A204.1 (cell line): ENCODE measurements at regions not wholly inside any gene's neighbourhood (a gene's known extent, or its start where the extent isn't known, plus 50 kb on each side); places are given as distances from the start of the nearest gene placed in this dataset.
A peak's percentile ranks its signal among the peaks of the same experiment; 100 is the strongest.
"Not testable (repeated sequence)": the region's sequence is repeated elsewhere in the genome, so short reads cannot be mapped to it uniquely, and the experiment has no call there.

Experiments
- FAIRE-seq: peaks from 2 replicates; lab custom pipeline; 2012; peaks lifted over from hg19 to GRCh38; lab: Jason Lieb, UNC

DNA sequence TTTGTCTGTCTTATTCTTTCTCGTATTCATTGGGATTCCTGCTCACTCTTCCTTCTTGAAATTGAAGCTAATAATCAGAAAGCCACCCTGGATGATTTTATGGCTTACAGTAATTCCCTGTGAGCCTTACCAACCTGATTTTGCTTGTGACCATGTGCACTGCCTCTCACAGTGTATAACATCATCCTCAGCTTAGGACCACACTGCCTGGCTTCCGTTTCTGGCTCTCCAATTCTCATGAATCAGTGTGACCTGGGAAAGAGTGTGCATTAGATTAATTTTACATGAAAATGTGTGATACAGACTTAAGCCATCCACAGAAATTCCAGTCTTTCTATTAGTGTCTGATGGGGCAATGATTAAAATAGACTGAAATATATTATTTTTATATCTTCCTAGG, 126.8 kb upstream of the DMRT1 start:
- FAIRE-seq, result no peak

DNA sequence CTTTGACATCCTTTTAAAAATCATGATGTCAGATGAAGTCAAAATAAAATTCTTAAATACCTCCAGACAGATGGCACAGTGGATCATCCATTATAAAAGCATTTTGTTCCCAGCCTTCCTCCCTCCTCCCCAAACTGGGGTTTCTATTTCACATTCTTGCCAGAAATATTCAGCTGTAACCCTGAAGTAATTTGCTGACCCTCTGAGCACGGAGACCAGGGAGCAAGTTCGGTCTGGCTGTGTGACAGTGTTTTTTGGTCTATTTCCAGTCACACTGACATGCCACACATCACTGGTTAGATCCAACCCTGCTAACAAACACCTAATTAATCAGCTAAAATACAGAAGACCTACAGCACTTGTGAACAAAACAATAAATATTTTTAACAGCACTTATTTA, 126.2 kb upstream of the DMRT1 start:
- peak; percentile 9 for FAIRE-seq

DNA sequence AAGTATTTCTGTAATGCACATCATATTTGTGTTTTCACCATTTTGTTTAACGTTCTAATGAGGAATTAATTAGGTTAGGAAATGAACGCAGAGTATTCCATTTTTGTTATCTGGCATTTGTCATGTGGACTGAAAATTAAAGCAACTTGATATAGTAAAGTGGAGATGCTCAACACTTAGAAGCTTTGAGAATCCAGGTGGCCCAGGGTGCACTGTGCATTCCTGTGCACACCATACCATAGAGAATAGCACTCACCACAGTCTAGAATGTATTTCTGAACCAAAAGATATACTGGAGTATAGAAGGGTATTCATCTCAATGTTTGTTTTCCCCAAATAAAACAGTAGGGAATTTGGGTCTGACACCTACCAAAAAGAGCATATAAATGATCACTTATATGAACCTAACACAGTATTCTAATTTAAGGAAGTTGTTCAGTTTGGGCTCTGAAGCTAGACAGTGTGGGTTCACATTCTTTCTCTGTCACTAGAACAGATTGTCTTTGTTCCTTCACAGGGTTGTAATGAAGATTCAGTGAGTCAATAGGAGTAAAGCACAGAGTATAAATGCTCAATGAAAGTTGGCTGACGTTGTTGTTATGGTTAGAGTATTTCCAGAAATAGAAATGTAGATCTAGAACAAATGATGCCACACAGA, 125.6 kb upstream of the DMRT1 start:
- FAIRE-seq, result peak; percentile 34

DNA sequence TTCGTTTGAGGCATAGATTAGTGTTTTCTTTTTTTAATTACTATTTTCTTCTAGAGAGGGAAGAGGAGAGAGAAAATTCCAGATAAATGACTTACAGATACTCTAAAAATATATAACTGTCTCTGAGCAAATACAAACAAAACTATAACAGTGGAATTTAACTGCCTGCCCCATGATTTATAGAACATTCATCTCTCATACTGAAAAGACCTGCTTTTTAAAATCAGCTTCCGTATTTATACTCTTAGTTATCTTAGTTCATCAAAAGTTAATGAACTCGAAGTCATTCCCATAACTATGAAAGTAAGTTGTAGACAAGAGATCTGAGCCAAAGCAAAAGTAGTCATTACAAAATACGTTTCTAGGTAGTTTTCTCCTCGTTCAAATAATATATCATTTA, 123.8 kb upstream of the DMRT1 start:
- FAIRE-seq, result no peak

DNA sequence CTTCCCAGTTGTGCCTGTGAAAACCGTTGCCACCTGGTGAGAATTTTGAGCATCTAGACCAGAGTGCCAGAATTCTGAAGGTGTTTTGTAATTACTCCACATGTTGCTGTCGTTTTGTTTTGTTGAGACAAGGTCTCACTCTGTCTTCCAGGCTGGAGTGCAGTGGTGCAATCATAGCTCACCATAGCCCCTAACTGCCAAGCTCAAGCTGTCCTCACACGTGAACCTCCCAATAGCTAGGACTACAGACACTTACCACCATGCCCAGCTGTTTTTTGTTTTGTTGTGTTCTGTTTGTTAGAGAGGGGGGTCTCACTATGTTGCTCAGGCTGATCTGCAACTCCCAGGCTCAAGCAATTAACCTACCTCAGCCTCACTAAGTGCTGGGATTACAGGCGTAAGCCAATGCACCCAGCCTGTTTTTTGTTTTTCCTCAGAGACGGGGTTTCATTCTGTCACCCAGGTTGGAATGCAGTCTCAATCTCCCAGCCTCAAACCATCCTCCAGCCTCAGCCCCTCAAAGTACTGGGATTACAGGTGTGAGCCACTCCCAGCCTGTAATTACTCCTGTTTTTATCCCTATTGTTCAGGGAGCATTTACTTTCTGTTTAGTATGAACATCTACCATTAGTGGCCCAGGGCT, 121.1 kb upstream of the DMRT1 start:
- no peak for FAIRE-seq

DNA sequence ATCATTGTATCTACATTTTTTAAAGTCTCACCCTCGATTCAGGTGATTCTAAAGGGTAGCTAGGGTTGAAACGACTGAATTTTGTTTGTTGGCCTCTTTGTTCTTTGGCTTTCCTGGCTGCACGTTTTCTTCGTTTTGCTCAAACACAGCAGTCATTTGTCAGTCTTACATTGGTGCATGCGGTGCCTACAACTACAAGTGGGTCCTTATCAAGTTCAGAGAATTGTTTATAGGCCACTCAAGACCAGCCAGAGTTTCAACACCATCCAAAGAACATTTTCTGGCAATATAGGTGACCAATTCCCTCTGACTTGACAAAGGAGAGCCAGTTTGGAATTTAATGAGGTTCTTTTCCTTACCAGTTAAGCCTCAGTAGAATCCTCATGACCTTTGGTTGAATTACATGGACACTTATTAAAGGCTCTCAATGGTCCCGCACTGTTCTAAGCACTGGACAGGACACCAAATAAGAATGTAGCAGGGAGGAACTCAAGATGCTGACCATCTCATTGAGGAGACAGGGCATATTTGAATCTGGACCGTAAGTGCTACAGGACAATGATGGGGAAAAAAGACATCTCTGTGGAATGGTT, 119.0 kb upstream of the DMRT1 start:
- FAIRE-seq, result no peak

DNA sequence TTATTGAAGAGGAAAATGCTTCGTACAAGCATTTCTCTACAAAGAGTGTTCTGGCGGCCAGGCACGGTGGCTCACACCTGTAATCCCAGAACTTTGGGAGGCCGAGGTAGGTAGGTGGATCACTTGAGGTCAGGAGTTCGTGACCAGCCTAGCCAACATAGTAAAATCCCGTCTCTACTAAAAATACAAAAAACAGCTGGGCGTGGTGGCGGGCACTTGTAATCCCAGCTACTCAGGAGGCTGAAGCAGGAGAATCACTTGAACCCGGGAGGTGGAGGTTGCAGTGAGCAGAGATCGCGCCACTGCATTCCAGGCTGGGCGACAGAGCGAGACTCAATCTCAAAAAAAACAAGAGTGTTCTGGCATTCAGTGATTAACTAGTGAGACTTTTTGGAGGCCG, 117.0 kb upstream of the DMRT1 start:
- FAIRE-seq, result not testable (repeated sequence)

DNA sequence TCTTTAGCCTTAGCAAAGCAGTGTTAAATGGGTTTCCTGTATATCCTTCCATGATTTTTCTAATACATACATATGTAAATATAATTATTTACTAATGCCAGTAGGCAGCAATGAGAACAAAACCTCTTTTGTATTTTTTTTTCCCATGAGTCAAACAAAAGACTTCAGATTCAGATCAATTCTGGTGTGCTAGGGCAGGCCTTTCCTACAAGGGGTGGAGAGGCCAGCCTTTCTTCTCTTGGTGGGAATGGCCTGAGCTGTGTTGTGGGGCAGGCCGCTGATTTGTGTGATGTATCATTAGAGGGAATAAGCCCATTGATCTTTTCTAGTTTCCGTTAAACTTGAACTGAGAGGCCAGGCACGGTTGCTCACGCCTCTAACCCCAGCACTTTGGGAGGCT, 115.5 kb upstream of the DMRT1 start:
- no peak for FAIRE-seq

DNA sequence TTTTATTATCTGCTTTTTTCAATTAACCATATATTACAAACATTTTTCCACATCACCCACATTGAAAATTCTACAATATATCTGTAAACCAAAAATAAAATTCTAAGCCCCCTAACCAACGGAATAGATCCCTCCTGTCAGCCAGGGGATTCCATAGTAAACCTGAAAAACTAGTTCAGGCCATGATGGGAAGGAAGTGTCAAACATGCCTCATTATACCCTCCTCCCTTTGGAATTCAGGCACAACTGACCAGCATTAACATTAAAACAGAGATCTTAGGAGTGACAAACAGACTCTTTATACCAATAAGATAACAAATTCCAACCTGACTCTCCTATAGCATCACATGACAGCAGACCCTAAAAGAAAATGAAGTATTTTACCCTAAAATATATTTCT, 113.7 kb upstream of the DMRT1 start:
- FAIRE-seq, result no peak

DNA sequence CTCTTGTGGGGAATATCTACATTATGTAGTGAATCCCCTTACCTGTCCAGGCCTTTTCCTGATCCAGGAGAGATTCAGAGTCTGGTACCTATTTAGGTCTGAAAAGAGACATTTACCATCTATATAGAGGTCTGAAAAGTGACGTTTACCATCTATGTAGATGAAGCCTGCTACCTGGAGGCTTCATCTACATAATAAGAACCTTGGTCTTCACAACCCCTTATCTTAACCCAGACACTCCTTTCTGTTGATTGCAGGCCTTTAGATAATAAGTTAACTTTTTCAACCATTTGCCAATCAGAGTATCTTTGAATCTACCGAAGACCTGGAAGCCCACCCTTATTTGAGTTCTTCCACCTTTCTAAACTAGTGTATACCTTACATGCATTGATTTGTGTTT, 113.0 kb upstream of the DMRT1 start:
- FAIRE-seq, result no peak

DNA sequence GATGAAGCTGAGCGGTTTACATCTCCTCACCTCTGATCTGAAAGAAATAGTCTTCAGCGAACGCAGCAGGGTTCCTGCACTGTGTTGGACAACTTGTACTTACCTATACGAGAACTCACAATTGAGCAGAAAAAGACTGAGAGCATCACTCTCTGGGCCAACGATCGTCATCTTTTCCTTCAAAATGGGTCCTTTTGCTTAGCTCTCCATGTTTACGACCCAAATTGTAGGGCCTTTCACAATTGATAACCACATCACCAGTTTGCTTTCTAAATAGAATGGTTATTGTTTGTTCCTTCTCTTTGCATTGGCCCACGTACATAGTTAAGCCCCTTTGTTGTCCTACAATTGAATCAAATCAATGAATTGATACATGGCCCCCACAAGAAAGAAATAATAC, 110.0 kb upstream of the DMRT1 start:
- no peak for FAIRE-seq

DNA sequence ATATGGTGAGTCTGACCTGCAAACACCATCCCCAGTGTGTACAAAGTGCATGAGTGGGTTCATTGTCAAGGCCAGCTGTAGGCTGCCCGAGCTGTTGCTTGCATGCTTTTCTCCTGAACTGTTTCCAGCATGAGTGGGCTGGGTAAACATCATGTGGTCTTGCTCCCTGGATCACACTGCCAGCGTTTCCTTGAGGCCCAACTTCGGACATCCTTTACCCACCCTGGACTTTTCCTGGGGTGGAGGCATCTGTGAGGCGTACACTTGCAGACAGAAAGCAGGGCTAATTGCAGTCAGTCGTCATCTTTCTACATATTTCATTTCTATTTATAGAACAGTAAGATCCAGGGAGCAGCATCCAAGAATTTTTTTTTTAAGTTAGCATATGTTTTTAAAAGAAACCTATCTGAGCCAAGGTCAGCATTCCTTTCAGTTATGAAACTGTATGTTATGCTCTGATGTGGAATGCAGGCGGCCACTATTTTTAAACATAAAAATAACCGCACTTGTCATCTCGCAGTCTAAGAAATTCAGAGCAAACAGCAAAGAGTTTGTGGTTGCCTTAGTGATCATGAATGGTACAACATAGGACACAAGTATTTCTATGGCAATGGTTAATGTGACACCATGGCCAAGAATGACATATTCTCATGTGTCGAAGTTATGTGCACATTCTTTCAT, 106.5 kb upstream of the DMRT1 start:
- FAIRE-seq, result no peak

DNA sequence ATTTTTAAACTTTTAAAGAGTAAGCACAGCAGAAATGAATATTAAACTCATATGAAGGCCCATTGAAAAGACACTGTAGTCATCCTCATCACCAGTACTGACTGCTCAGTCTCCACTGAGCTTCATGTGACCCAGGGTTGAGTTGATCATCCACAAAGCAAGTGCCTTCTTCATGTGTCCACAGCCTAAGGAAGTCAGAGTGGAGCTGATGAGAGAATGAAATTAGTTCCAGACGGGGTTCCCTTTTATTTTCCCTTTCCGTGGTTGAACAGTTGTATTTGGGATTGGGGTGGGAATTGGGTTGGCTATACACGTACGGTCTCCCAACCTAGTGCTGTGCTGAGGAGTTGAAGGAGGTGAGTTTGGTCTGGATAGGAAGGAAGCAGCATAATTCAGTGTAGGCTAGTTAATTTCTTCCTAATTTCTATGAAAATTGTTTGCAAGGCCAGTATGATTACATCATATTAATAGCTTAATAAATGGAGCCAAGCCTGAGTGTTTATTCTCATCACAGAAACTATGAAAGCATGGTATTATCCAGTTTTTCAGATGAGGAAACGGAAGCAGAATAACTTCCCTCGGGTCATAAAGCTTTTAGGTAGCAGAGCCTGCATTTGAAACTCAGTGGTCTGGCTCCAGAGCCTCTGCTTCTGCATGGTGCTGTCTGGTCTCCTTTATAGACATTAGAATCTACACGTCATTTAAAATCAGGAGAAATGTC, 103.9 kb upstream of the DMRT1 start:
- FAIRE-seq, result no peak

DNA sequence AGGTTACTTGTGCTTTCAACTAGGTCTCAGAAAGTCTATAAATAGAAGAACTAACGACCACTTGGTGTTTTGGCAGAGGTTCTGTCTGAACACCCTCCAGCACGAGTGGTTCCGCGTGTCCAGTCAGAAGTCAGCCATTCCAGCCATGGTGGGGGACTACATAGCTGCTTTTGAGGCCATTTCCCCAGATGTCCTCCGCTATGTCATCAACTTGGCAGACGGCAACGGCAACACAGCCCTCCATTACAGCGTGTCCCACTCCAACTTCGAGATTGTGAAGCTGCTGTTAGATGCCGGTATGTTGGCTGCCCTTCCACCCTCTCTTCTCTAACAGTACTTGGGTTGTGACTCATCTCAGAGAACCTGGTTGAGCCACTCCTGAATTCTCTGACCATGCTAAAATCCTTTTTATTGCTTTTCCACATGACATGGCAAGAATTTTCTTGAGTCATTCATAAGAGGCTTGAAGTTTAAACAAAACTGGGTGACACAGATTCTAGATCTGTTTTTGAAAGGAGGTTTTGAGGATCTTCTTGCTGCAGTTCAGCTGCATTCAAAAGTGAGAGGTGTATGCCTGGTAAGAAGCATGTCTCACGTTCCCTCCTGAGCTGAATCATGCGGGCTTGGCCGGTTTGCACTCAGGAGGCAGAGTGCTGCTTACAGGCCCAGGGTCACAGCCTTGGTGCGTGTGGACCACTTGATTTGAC, 103.1 kb upstream of the DMRT1 start:
- FAIRE-seq, result no peak

DNA sequence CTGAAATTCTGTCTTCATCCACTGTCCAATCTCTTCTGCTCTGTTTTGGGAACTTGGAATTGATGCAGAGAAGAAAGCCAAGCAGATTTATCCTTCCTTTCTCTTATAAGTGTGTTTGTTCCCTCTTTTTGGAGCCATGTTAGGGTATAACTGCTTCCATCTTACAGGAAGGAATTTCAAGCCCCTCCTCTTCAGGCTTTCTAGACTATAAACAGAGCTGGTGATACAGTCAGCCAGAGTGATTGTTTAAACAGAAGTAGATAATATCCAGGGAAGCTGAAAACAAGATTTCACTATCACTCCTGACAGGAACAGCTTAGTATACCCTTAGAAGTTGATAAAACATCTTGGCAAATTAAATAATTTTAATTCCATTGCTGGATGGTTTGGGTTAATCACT, 102.1 kb upstream of the DMRT1 start:
- no peak for FAIRE-seq

DNA sequence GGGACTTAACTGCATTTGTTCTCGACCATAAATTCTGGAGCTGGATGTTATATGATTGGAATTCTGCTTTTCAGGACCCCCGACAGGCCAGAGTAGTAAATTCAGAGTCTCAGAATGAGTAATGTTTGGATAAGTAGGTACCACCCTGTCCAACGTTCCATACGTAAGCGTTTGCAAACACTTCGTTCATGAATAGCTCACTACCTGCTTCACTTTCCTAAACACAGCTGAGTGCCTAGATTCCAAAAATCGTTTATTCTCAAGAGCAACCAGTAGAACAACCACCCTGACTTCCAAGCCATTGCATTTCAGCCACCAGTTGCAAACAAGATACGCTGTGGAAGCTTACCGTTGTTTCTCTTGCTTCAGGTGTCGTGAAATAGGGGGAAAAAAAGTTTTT, 101.3 kb upstream of the DMRT1 start:
- FAIRE-seq, result no peak

DNA sequence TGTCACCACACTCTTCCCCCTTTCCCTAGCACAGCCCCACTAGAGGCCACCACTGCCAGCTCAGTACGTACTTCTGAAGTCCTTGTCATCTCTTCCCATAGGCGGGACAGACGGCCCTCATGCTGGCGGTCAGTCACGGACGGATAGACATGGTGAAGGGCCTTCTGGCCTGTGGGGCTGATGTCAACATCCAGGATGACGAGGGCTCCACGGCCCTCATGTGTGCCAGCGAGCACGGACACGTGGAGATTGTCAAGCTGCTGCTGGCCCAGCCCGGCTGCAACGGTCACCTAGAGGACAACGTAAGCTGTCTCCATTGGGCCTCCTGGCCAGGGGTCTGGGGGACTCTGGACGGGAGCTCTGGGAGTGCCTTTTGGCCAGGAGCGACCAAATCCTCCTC, 99.4 kb upstream of the DMRT1 start:
- FAIRE-seq, result no peak

DNA sequence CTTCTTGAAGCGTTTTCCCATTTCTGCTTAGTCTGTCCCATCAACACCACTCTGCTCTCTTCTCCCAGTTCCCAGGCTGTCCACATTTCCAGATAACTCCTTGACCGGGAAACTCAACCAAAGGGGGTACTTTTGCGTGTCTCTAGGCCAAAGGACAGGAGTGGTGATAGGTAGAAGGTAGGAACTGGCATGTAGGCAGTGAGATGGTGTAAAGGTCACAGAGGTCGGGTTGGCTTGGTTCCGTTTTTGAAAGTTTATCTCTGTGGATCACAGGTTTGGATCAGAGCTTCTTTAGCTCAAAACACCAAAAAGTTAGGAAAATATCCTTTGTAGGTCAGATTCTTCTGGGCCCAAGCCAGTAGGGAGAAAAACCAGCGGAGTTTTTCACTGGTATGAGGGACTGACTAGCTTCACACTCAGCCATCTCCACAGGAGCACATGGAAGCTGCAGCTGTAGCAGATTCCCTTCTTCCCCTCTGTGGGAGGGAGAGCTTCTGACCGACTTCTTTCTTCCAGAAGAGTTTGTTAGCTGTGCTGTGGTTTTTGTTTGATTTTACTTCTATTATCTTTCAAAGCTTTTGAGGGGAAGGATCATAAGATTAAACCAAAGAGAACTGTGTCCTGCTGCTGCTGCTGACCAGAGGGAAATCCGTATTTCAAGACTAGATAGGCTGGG, 98.4 kb upstream of the DMRT1 start:
- no peak for FAIRE-seq

DNA sequence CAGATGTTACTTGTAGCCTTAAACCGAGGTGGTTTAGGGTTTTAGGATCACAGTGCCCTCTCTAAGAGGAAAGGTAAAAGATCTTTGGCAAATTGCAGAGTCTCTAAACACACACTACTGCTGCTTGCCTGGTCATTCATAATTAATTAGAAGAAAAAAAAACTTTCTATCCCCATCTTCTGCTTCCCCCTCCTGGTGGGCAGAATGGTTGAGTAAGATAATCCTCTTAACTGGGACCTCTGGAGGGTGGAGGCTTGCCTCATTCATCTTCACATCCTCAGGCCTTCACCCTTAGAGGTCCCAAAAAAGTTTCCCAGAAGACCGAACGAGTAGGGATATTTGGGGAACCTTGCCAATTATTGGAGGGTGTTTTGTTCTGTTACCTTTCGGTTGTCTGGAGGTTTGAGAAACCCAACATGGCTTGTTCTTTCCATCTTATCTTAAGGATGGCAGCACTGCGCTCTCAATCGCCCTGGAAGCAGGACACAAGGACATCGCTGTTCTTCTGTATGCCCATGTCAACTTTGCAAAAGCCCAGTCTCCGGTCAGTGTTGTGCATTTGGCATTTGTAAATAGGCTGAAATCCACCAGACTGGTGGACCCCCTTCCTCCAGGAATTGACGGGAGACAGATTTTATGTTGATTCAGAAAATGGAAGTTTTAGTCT, 97.3 kb upstream of the DMRT1 start:
- FAIRE-seq, result no peak

DNA sequence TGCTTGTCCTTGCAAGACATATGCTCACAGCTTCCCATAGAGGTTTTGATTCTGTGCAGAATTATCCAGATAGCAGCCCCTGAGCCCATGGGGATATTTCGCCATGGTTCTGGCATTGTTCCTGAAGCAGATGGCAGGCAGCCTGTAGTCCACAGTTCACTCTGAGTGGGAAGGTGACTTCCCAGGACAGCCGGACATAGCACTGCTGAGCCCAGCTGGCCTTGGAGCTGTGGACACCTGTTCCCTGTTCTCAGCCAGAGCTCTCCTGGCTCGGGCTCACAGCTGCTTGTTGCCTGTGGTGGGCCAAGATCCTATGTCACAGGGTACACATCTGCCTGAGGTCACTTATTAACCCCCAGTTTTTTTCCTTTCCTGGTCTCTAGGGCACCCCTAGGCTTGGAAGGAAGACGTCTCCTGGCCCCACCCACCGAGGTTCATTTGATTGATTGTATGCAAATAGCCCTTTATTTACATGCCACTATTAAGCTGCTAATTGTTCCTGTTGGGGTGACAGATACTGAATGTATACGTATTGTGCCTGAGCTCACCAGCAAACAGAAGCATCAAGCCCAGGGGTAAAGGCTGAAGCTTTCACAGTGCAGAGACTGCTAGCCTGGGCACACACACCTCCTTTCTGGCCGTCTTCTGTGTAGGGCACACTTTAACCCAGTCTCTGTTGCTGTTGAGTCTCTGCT, 96.6 kb upstream of the DMRT1 start:
- FAIRE-seq, result no peak
